GM06990 (cell line): ENCODE measurements at regions not wholly inside any gene's neighbourhood (a gene's known extent, or its start where the extent isn't known, plus 50 kb on each side); places are given as distances from the start of the nearest gene placed in this dataset.
"Not testable (repeated sequence)": the region's sequence is repeated elsewhere in the genome, so short reads cannot be mapped to it uniquely, and the experiment has no call there.

Source experiments
- DNase-seq: peaks from one replicate; pipeline ENCODE4 v3.0.0-alpha.2; 2011; ENCODE audit not compliant: insufficient read length; ENCODE audit errors: extremely low read depth
- H3K27me3 ChIP-seq: replicated peaks from 2 replicates; pipeline ENCODE4 v1.6.0; 2011; ENCODE audit warnings: low read length; ENCODE audit not compliant: control insufficient read depth, insufficient read depth
- H3K36me3 ChIP-seq: 2 replicates; pipeline ENCODE4 v1.5.1; 2011; ENCODE audit warnings: low read length; ENCODE audit not compliant: control insufficient read depth, insufficient read depth
- H3K4me3 ChIP-seq: replicated peaks from 2 replicates; pipeline ENCODE4 v1.5.1; 2011; ENCODE audit warnings: low read depth, mild to moderate bottlenecking, control low read depth, low read length
- CTCF ChIP-seq: IDR thresholded peaks from 2 replicates; pipeline ENCODE4 v1.5.1; 2011; ENCODE audit warnings: low read length, control low read depth, mild to moderate bottlenecking, inconsistent platforms; ENCODE audit not compliant: insufficient read depth, poor library complexity, severe bottlenecking

GRCh38 chr1:161454865-161455707 is 50.2 kb upstream of the FCGR2A start:
- not testable (repeated sequence) for H3K27me3 ChIP-seq, DNase-seq, H3K36me3 ChIP-seq, H3K4me3 ChIP-seq

GRCh38 chr1:161453950-161454864 is 51.0 kb upstream of the FCGR2A start:
- H3K36me3 ChIP-seq, DNase-seq, H3K27me3 ChIP-seq, H3K4me3 ChIP-seq: not testable (repeated sequence)

GRCh38 chr1:161451698-161452348 is 53.4 kb upstream of the FCGR2A start:
- not testable (repeated sequence) for H3K4me3 ChIP-seq, H3K36me3 ChIP-seq, DNase-seq, H3K27me3 ChIP-seq

- not testable (repeated sequence) for DNase-seq, H3K27me3 ChIP-seq, H3K4me3 ChIP-seq, H3K36me3 ChIP-seq
Observed at GRCh38 chr1:161447760-161448332, 57.4 kb upstream of the FCGR2A start.

- H3K36me3 ChIP-seq, H3K4me3 ChIP-seq, H3K27me3 ChIP-seq, DNase-seq: not testable (repeated sequence)
Observed at GRCh38 chr1:161447040-161447759, 58.1 kb upstream of the FCGR2A start.

GRCh38 chr1:161444725-161445124 is 60.5 kb upstream of the FCGR2A start:
- not testable (repeated sequence) for H3K36me3 ChIP-seq, H3K4me3 ChIP-seq, H3K27me3 ChIP-seq, DNase-seq

GRCh38 chr1:161444255-161444654 is 61.0 kb upstream of the FCGR2A start:
- not testable (repeated sequence) for H3K27me3 ChIP-seq, DNase-seq, H3K4me3 ChIP-seq, H3K36me3 ChIP-seq

GRCh38 chr1:161440312-161440894 is 64.9 kb upstream of the FCGR2A start:
- peak overlapping the region; percentile 59 for H3K4me3 ChIP-seq
- TF ChIP-seq CTCF = peak; percentile 63
- no peaks in the 10 kb centered on the region for H3K27me3 ChIP-seq
- peak; percentile 87 for DNase-seq
- no peaks in the 10 kb centered on the region for H3K36me3 ChIP-seq
